ENCODE measurements at regions not wholly inside any gene's neighbourhood (a gene's known extent, or its start where the extent isn't known, plus 50 kb on each side); places are given as distances from the start of the nearest gene placed in this dataset.

DNA sequence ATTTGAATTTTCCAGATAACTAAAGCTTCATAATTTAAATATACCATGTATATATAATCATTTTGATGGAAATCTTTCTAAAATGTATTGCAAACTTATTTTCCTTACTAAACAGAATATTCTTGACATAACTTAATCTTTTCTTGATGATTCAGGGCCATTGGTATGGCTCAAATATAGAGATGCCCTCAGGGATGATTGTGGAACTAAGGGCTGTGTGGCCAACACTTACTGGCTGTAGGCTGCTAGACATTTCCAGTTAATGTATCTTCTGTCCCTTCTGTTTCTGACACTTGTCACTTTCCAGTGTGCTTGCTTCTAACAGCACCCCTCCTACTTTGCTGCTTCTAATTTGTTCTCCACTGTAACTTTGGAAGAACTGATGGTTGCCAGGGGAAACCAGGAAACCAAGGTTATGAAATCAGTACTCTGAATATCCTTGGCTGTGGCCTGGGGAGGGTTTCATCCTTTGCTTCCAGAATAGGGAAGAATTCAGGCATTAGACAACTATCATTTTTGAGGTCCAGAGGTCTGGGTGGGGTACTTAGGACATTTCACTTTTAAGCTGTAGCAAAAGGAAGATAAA is 697.2 kb downstream of the ETS1 start:
- TF ChIP-seq, protein P1, sequence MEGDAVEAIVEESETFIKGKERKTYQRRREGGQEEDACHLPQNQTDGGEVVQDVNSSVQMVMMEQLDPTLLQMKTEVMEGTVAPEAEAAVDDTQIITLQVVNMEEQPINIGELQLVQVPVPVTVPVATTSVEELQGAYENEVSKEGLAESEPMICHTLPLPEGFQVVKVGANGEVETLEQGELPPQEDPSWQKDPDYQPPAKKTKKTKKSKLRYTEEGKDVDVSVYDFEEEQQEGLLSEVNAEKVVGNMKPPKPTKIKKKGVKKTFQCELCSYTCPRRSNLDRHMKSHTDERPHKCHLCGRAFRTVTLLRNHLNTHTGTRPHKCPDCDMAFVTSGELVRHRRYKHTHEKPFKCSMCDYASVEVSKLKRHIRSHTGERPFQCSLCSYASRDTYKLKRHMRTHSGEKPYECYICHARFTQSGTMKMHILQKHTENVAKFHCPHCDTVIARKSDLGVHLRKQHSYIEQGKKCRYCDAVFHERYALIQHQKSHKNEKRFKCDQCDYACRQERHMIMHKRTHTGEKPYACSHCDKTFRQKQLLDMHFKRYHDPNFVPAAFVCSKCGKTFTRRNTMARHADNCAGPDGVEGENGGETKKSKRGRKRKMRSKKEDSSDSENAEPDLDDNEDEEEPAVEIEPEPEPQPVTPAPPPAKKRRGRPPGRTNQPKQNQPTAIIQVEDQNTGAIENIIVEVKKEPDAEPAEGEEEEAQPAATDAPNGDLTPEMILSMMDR (IDR thresholded peaks at IDR 0.05; ENCODE audit: control insufficient read depth, insufficient read depth, low read depth, low read length, missing control alignments) = no peak
- DNase-seq (ENCODE audit: low read depth) = no peak
- no peak overlapping the region for H3K4me3 ChIP-seq (ENCODE audit: control insufficient read depth, low read depth, low read length)

DNA sequence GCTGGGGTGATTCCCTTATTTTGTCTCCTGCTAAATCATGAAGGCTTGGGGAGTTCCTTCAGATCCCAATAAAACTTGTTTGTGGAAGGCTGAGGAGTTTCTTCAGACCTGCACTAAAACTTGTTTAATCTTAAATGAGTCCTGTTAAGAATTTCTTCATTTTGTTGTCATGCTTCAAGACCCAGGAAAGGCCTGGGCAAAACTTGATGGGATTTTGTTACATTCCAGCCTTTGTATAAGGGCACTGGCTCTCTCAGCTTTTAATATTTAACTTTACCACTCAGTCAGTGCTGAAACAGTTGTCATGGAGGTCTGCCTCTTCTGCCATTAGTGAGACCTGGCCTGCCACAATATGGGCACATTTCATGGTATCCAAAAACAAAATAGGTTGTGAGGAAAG is 699.0 kb downstream of the ETS1 start:
- TF ChIP-seq, protein P1 (IDR thresholded peaks at IDR 0.05; ENCODE audit: control insufficient read depth, insufficient read depth, low read depth, low read length, missing control alignments) = no peak
- H3K4me3 ChIP-seq (ENCODE audit: control insufficient read depth, low read depth, low read length) = no peak overlapping the region
- DNase-seq (ENCODE audit: low read depth) = no peak

DNA sequence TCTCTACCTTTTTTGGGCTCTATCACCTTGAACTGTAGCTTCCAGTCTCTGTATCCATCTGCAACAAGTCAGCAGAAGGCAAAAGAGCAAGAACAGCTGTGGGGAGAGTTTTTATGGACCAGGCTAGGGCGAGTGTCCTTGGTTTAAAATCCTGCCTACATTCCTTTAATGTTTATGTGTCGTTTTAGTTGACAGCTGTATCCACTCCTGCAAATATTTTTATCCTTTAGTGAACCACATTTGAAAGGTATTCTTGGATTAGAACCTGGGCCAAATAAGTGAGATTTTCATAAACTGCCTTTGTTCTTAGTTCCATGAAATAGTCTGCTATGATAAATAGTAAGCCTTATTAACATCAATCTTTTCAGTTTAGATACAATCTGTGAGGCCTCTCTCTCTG is 712.2 kb downstream of the ETS1 start:
- TF ChIP-seq, protein P1 (IDR thresholded peaks at IDR 0.05; ENCODE audit: control insufficient read depth, insufficient read depth, low read depth, low read length, missing control alignments) = no peak
- H3K4me3 ChIP-seq (ENCODE audit: control insufficient read depth, low read depth, low read length) = no peak overlapping the region
- no peak for DNase-seq (ENCODE audit: low read depth)

DNA sequence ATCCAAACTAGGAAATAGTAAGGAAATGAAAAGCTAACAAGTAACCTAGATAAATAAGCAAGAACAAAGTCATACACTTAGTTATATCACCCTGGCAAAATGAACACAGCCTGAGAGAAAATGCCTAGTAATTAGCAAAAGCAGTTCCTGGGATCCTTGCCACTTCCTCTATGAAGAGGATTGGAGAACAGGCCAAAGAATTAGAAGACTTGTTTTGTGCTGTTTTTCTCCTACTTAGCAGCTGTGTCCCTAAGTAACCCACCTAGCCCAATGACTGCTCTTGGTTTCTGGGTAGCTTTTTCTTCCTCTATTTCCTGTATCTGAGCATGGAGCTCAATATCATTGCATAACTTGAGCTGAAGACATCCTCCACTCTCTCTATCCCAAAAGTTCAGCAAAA is 713.9 kb downstream of the ETS1 start:
- no peak overlapping the region for H3K4me3 ChIP-seq (ENCODE audit: control insufficient read depth, low read depth, low read length)
- DNase-seq (ENCODE audit: low read depth) = no peak
- TF ChIP-seq, protein P1 (IDR thresholded peaks at IDR 0.05; ENCODE audit: control insufficient read depth, insufficient read depth, low read depth, low read length, missing control alignments) = no peak

DNA sequence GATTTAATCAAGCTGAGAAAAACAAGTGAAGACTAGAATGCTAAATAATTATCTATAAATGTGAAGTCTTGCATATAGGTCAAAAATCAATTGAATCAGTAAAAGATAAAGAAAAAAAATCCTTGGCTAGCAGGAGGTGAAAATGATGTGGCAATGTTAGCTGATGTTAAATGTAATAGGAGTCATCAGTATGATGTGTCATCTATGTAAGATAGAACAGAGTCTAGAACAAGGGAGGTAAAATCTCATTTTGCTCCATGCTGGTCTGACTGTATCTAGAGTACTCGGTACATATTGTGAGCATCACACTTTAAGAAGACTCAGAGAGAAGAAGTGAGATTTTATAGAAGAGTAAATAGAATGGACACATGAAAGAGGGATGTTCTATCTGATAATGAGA is 721.2 kb downstream of the ETS1 start:
- no peak for DNase-seq (ENCODE audit: low read depth)
- TF ChIP-seq, protein P1 (IDR thresholded peaks at IDR 0.05; ENCODE audit: control insufficient read depth, insufficient read depth, low read depth, low read length, missing control alignments) = no peak

DNA sequence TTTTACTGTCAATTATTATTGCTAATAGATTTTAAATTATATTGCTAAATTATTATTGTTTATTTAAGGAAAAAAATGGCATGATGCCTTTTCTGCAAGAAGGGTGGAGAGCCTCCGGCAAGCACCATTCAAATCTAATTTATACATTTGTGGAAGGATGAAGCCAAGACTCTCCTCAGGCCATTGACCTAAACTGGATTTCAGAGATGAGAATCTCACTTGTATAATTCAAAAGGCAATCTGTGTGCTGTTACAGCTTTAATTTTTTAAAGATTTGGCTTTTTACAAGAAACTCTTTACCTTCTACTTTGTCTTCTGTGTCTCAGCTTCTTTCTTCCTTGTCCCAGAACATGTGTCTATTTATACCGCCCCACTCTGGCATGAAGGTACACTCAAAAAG is 722.5 kb downstream of the ETS1 start:
- H3K4me3 ChIP-seq (ENCODE audit: control insufficient read depth, low read depth, low read length) = no peak overlapping the region
- TF ChIP-seq, protein P1 (IDR thresholded peaks at IDR 0.05; ENCODE audit: control insufficient read depth, insufficient read depth, low read depth, low read length, missing control alignments) = no peak
- DNase-seq (ENCODE audit: low read depth) = no peak

More for the DNA sequence above, 721.2 kb downstream of the ETS1 start:
- no peak overlapping the region for H3K4me3 ChIP-seq (ENCODE audit: control insufficient read depth, low read depth, low read length)

DNA sequence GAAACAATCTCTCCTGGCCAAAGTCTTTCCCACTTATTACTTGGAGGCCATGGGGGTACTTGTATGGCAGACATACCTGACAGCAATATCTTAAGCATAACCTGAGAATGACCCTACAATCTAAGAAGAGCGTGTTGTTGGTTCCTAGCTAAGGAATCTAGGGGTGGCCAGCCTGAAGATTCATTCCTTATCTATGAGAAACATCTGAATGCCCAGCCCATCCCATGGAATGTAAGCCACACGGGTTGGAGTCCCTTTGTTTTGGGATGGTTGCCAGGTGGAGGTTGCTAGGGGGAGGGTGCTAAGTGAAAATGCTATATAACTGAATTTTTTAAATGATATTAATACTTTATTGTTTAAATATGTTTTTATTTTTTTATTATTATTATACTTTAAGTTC is 725.0 kb downstream of the ETS1 start:
- TF ChIP-seq, protein P1 (IDR thresholded peaks at IDR 0.05; ENCODE audit: control insufficient read depth, insufficient read depth, low read depth, low read length, missing control alignments) = no peak
- DNase-seq (ENCODE audit: low read depth) = no peak
- H3K4me3 ChIP-seq (ENCODE audit: control insufficient read depth, low read depth, low read length) = no peak overlapping the region

Data from AG09309 (cell line).